Naive thymus-derived CD4-positive, alpha-beta T cell (primary cell): ENCODE measurements at regions not wholly inside any gene's neighbourhood (a gene's known extent, or its start where the extent isn't known, plus 50 kb on each side); places are given as distances from the start of the nearest gene placed in this dataset.

Experiments used
- ATAC-seq: fragments of 150-1000 bp; cut with Tn5 transposase; 2 replicates; pipeline ENCODE4 v1.10.0; 2021; ENCODE audit warnings: mild to moderate bottlenecking, moderate library complexity
- CTCF ChIA-PET: fragments of 350-600 bp; sonication (Branson Sonifier 250); formaldehyde crosslinking; loops from one replicate; lab custom pipeline; 2021; ENCODE audit warnings: antibody characterized with exemption; lab: Charles Lee
- POLR2A ChIA-PET: fragments of 350-600 bp; sonication (Branson Sonifier 250); formaldehyde crosslinking; loops from one replicate; lab custom pipeline; 2021; ENCODE audit warnings: antibody characterized with exemption, inconsistent platforms; lab: Charles Lee
- DNase-seq, 9 donors: peaks; one replicate each; pipeline versions ENCODE4 v3.0.0 to v3.0.0-alpha.2; 2020 to 2022; ENCODE audit warnings: mixed read lengths in 1 of 9
- H3K27ac ChIP-seq: one replicate; pipeline ENCODE4 v1.7.0; 2013; ENCODE audit warnings: mild to moderate bottlenecking, low read depth, low read length, moderate library complexity
- H3K27me3 ChIP-seq, 2 donors: one replicate each; pipeline ENCODE4 v1.7.0; 2013; ENCODE audit warnings: low read length in 2 of 2, mild to moderate bottlenecking in 2 of 2, moderate library complexity in 2 of 2; ENCODE audit not compliant: control insufficient read depth in 2 of 2, insufficient read depth in 2 of 2
- H3K36me3 ChIP-seq, 3 experiments: 1 replicate in 2 of 3; 2 replicates in 1 of 3; pipeline ENCODE4 v1.7.0; 2013; ENCODE audit warnings: low read length in 3 of 3, mild to moderate bottlenecking in 3 of 3, moderate library complexity in 1 of 3; ENCODE audit not compliant: insufficient read depth in 3 of 3, control insufficient read depth in 2 of 3
- H3K4me1 ChIP-seq, 2 donors: one replicate each; pipeline ENCODE4 v1.7.0; 2013; ENCODE audit warnings: low read length in 2 of 2, mild to moderate bottlenecking in 2 of 2, moderate library complexity in 1 of 2; ENCODE audit not compliant: control insufficient read depth in 2 of 2, insufficient read depth in 2 of 2
- H3K4me3 ChIP-seq: 2 replicates; pipeline ENCODE4 v1.7.0; 2013; ENCODE audit warnings: mild to moderate bottlenecking, low read length
- H3K9me3 ChIP-seq, 3 experiments: 1 replicate in 2 of 3; 2 replicates in 1 of 3; pipeline ENCODE4 v1.7.0; 2013; ENCODE audit warnings: low read length in 3 of 3; ENCODE audit not compliant: control insufficient read depth in 2 of 3
- H3K27ac Mint-ChIP-seq, 9 donors: one replicate each; pipeline ENCODE4 v1.8.0; 2020 to 2022; ENCODE audit warnings: mixed read lengths in 9 of 9, mild to moderate bottlenecking in 8 of 9, moderate library complexity in 5 of 9, inconsistent platforms in 2 of 9
- H3K27me3 Mint-ChIP-seq, 5 donors: one replicate each; pipeline ENCODE4 v1.8.0; 2021 to 2022; ENCODE audit warnings: mixed read lengths in 5 of 5, mild to moderate bottlenecking in 1 of 5
- H3K36me3 Mint-ChIP-seq, 5 donors: one replicate each; pipeline ENCODE4 v1.8.0; 2020 to 2022; ENCODE audit warnings: mixed read lengths in 5 of 5, mild to moderate bottlenecking in 3 of 5, inconsistent platforms in 1 of 5
- H3K4me1 Mint-ChIP-seq, 7 donors: one replicate each; pipeline ENCODE4 v1.8.0; 2020 to 2022; ENCODE audit warnings: mixed read lengths in 7 of 7, mild to moderate bottlenecking in 3 of 7, inconsistent platforms in 1 of 7
- H3K4me3 Mint-ChIP-seq, 10 donors: one replicate each; pipeline ENCODE4 v1.8.0; 2020 to 2022; ENCODE audit warnings: mild to moderate bottlenecking in 10 of 10, mixed read lengths in 10 of 10, moderate library complexity in 6 of 10, inconsistent platforms in 2 of 10
- H3K9me3 Mint-ChIP-seq, 11 donors: one replicate each; pipeline ENCODE4 v1.8.0; 2020 to 2022; ENCODE audit warnings: mixed read lengths in 11 of 11, mild to moderate bottlenecking in 4 of 11, inconsistent platforms in 1 of 11, moderate library complexity in 1 of 11
- intact Hi-C, 2 donors: fragments of 100-400 bp; cut with micrococcal nuclease; formaldehyde crosslinking; loops; one replicate each; pipeline ENCODE4 v1.15.1; 2023

- peaks cover 5 to 22% (median 10%) of the 10 kb centered on the region in 5 donors for H3K27me3 Mint-ChIP-seq
- no peak overlapping the region for H3K4me3 Mint-ChIP-seq
- DNase-seq (no peak), ATAC-seq (no peak)
- no peak overlapping the region for H3K4me3 ChIP-seq
- H3K27ac Mint-ChIP-seq: no peak overlapping the region
- intact Hi-C loops: no loop called here
- no peaks in the 10 kb centered on the region for H3K27me3 ChIP-seq
- POLR2A ChIA-PET: no interaction called here
- no peaks in the 10 kb centered on the region for H3K9me3 ChIP-seq
- H3K27ac ChIP-seq: no peak overlapping the region
- peaks cover 0 to 2% (median 0%) of the 10 kb centered on the region in 11 donors for H3K9me3 Mint-ChIP-seq
- H3K36me3 ChIP-seq: no peaks in the 10 kb centered on the region
- no peaks in the 10 kb centered on the region for H3K4me1 ChIP-seq
- CTCF ChIA-PET: no interaction called here
- no peaks in the 10 kb centered on the region for H3K36me3 Mint-ChIP-seq
- H3K4me1 Mint-ChIP-seq: no peaks in the 10 kb centered on the region
These were observed 83.0 kb upstream of the GRXCR1 start for GRCh38 chr4:42809419-42810084.

- Histone ChIP-seq H3K4me3 (no peak overlapping the region), H3K9me3 (peaks cover 0 to 21% (median 0%) of the 10 kb centered on the region in 3 experiments), H3K36me3 (no peaks in the 10 kb centered on the region), H3K27me3 (no peaks in the 10 kb centered on the region), H3K4me1 (no peaks in the 10 kb centered on the region), H3K27ac (no peak overlapping the region)
- ChIA-PET CTCF (no interaction called here), POLR2A (no interaction called here)
- no peaks in the 10 kb centered on the region for H3K4me1 Mint-ChIP-seq
- no peak overlapping the region for H3K4me3 Mint-ChIP-seq
- intact Hi-C loops: no loop called here
- ATAC-seq: no peak
- DNase-seq: no peak
- H3K9me3 Mint-ChIP-seq: peaks cover 0 to 28% (median 13%) of the 10 kb centered on the region in 11 donors
- H3K27me3 Mint-ChIP-seq: peaks cover 5 to 27% (median 12%) of the 10 kb centered on the region in 5 donors
- H3K27ac Mint-ChIP-seq: no peak overlapping the region
- H3K36me3 Mint-ChIP-seq: peaks cover 0 to 15% (median 8%) of the 10 kb centered on the region in 5 donors
These were observed 86.1 kb upstream of the GRXCR1 start for GRCh38 chr4:42806303-42806835.

GRCh38 chr4:42789041-42789567 is 103.4 kb upstream of the GRXCR1 start:
- CTCF ChIA-PET: no interaction called here
- Histone ChIP-seq H3K36me3 (no peaks in the 10 kb centered on the region), H3K9me3 (no peaks in the 10 kb centered on the region), H3K4me1 (no peaks in the 10 kb centered on the region), H3K27me3 (no peaks in the 10 kb centered on the region), H3K4me3 (no peak overlapping the region), H3K27ac (no peak overlapping the region)
- DNase-seq (no peak), ATAC-seq (no peak)
- Mint-ChIP-seq H3K36me3 (peaks cover 0 to 10% (median 4%) of the 10 kb centered on the region in 5 donors), H3K9me3 (peaks cover 0 to 13% (median 6%) of the 10 kb centered on the region in 11 donors), H3K27me3 (peaks cover 0 to 13% (median 0%) of the 10 kb centered on the region in 5 donors), H3K27ac (no peak overlapping the region), H3K4me3 (no peak overlapping the region), H3K4me1 (peaks cover 0 to 2% (median 0%) of the 10 kb centered on the region in 7 donors)
- intact Hi-C loops: no loop called here
- POLR2A ChIA-PET: no interaction called here

- Histone ChIP-seq H3K36me3 (no peaks in the 10 kb centered on the region), H3K4me3 (no peak overlapping the region), H3K27ac (no peak overlapping the region), H3K4me1 (no peaks in the 10 kb centered on the region), H3K9me3 (no peaks in the 10 kb centered on the region), H3K27me3 (no peaks in the 10 kb centered on the region)
- peaks cover 0 to 10% (median 4%) of the 10 kb centered on the region in 5 donors for H3K36me3 Mint-ChIP-seq
- no peak overlapping the region for H3K4me3 Mint-ChIP-seq
- intact Hi-C loops: no loop called here
- CTCF ChIA-PET: no interaction called here
- ATAC-seq (no peak), DNase-seq (no peak)
- H3K27ac Mint-ChIP-seq: no peak overlapping the region
- peaks cover 0 to 16% (median 5%) of the 10 kb centered on the region in 11 donors for H3K9me3 Mint-ChIP-seq
- H3K4me1 Mint-ChIP-seq: peaks cover 0 to 2% (median 0%) of the 10 kb centered on the region in 7 donors
- peaks cover 0 to 16% (median 0%) of the 10 kb centered on the region in 5 donors for H3K27me3 Mint-ChIP-seq
- POLR2A ChIA-PET: no interaction called here
These were observed 105.4 kb upstream of the GRXCR1 start for GRCh38 chr4:42787079-42787463.

GRCh38 chr4:42786350-42787078 is 106.0 kb upstream of the GRXCR1 start:
- Histone ChIP-seq H3K9me3 (no peaks in the 10 kb centered on the region), H3K27ac (no peak overlapping the region), H3K4me3 (no peak overlapping the region), H3K4me1 (no peaks in the 10 kb centered on the region), H3K27me3 (no peaks in the 10 kb centered on the region), H3K36me3 (no peaks in the 10 kb centered on the region)
- Mint-ChIP-seq H3K27me3 (peaks cover 0 to 16% (median 0%) of the 10 kb centered on the region in 5 donors), H3K9me3 (peaks cover 0 to 16% (median 5%) of the 10 kb centered on the region in 11 donors), H3K36me3 (peaks cover 0 to 10% (median 4%) of the 10 kb centered on the region in 5 donors), H3K27ac (no peak overlapping the region), H3K4me3 (no peak overlapping the region), H3K4me1 (peaks cover 0 to 2% (median 0%) of the 10 kb centered on the region in 7 donors)
- DNase-seq (no peak), ATAC-seq (no peak)
- ChIA-PET CTCF (no interaction called here), POLR2A (no interaction called here)
- intact Hi-C loops: no loop called here

GRCh38 chr4:42785817-42786216 is 106.7 kb upstream of the GRXCR1 start:
- H3K27ac Mint-ChIP-seq: no peak overlapping the region

More at GRCh38 chr4:42785817-42786216, 106.7 kb upstream of the GRXCR1 start:
- Mint-ChIP-seq H3K36me3 (peaks cover 0 to 10% (median 4%) of the 10 kb centered on the region in 5 donors), H3K27me3 (peaks cover 0 to 16% (median 0%) of the 10 kb centered on the region in 5 donors), H3K4me3 (no peak overlapping the region), H3K4me1 (peaks cover 0 to 3% (median 0%) of the 10 kb centered on the region in 7 donors), H3K9me3 (peaks cover 0 to 16% (median 5%) of the 10 kb centered on the region in 11 donors)
- Histone ChIP-seq H3K36me3 (no peaks in the 10 kb centered on the region), H3K27ac (no peak overlapping the region), H3K9me3 (no peaks in the 10 kb centered on the region), H3K4me3 (no peak overlapping the region), H3K4me1 (no peaks in the 10 kb centered on the region), H3K27me3 (no peaks in the 10 kb centered on the region)
- ChIA-PET POLR2A (no interaction called here), CTCF (no interaction called here)
- ATAC-seq (no peak), DNase-seq (no peak)
- intact Hi-C loops: no loop called here
